ENCODE measurements at regions not wholly inside any gene's neighbourhood (a gene's known extent, or its start where the extent isn't known, plus 50 kb on each side); places are given as distances from the start of the nearest gene placed in this dataset.

GRCh38 chr10:36345807-36346206 lies 703.7 kb upstream of the FZD8 start:
- no peak for TF ChIP-seq POLR2A (IDR thresholded peaks at IDR 0.05)
- TF ChIP-seq, protein P1, sequence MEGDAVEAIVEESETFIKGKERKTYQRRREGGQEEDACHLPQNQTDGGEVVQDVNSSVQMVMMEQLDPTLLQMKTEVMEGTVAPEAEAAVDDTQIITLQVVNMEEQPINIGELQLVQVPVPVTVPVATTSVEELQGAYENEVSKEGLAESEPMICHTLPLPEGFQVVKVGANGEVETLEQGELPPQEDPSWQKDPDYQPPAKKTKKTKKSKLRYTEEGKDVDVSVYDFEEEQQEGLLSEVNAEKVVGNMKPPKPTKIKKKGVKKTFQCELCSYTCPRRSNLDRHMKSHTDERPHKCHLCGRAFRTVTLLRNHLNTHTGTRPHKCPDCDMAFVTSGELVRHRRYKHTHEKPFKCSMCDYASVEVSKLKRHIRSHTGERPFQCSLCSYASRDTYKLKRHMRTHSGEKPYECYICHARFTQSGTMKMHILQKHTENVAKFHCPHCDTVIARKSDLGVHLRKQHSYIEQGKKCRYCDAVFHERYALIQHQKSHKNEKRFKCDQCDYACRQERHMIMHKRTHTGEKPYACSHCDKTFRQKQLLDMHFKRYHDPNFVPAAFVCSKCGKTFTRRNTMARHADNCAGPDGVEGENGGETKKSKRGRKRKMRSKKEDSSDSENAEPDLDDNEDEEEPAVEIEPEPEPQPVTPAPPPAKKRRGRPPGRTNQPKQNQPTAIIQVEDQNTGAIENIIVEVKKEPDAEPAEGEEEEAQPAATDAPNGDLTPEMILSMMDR (IDR thresholded peaks at IDR 0.05): no peak
- intact Hi-C loops (cut with DNase I): no loop called here
- no peaks in the 10 kb centered on the region for H3K36me3 ChIP-seq
- no peak for DNase-seq
- no peak overlapping the region for H3K27ac ChIP-seq
- H3K4me1 ChIP-seq: peaks cover 0 to 16% (median 0%) of the 10 kb centered on the region in 12 donors
- no peaks in the 10 kb centered on the region for H3K27me3 ChIP-seq
- H3K4me3 ChIP-seq: no peak overlapping the region
- H3K9me3 ChIP-seq: no peaks in the 10 kb centered on the region
- no peak for ATAC-seq

- Histone ChIP-seq H3K4me1 (peaks cover 0 to 13% (median 0%) of the 10 kb centered on the region in 12 donors), H3K27me3 (no peaks in the 10 kb centered on the region), H3K36me3 (no peaks in the 10 kb centered on the region), H3K4me3 (no peak overlapping the region), H3K27ac (no peak overlapping the region), H3K9me3 (no peaks in the 10 kb centered on the region)
- intact Hi-C loops (cut with DNase I): no loop called here
- WGBS, 4 donors: 89 to 96% (median 92%) methylated on average over 1 of the region's 1 CpG
- ATAC-seq (no peak), DNase-seq (no peak)
- TF ChIP-seq, protein P1 (IDR thresholded peaks at IDR 0.05): no peak
- no peak for TF ChIP-seq POLR2A (IDR thresholded peaks at IDR 0.05)
Observed at GRCh38 chr10:36345175-36345533, 703.1 kb upstream of the FZD8 start.

- intact Hi-C loops (cut with DNase I): no loop called here
- ATAC-seq (no peak), DNase-seq (no peak)
- Histone ChIP-seq H3K36me3 (no peaks in the 10 kb centered on the region), H3K9me3 (no peaks in the 10 kb centered on the region), H3K27me3 (no peaks in the 10 kb centered on the region), H3K4me1 (peaks cover 0 to 9% (median 0%) of the 10 kb centered on the region in 12 donors), H3K27ac (peak overlapping the region in 1 of 12 donors; percentile 18), H3K4me3 (no peak overlapping the region)
- 67 to 70% (median 68%) methylated on average over 6 of the region's 6 CpGs for WGBS, 4 donors
- no peak for TF ChIP-seq POLR2A (IDR thresholded peaks at IDR 0.05)
- TF ChIP-seq, protein P1 (IDR thresholded peaks at IDR 0.05): no peak
Observed at GRCh38 chr10:36344240-36345174, 702.4 kb upstream of the FZD8 start.

GRCh38 chr10:36342781-36343180 lies 700.7 kb upstream of the FZD8 start:
- ATAC-seq (no peak), DNase-seq (no peak)
- H3K9me3 ChIP-seq: no peaks in the 10 kb centered on the region
- WGBS, 4 donors: 44 to 50% (median 49%) methylated on average over 2 of the region's 2 CpGs
- H3K4me1 ChIP-seq: peaks cover 0 to 9% (median 0%) of the 10 kb centered on the region in 12 donors
- no peak for TF ChIP-seq POLR2A (IDR thresholded peaks at IDR 0.05)
- TF ChIP-seq, protein P1 (IDR thresholded peaks at IDR 0.05): no peak
- no peak overlapping the region for H3K4me3 ChIP-seq
- H3K27me3 ChIP-seq: no peaks in the 10 kb centered on the region
- no peak overlapping the region for H3K27ac ChIP-seq
- intact Hi-C loops (cut with DNase I): no loop called here
- H3K36me3 ChIP-seq: no peaks in the 10 kb centered on the region
